ENCODE measurements at regions not wholly inside any gene's neighbourhood (a gene's known extent, or its start where the extent isn't known, plus 50 kb on each side); places are given as distances from the start of the nearest gene placed in this dataset.

DNA sequence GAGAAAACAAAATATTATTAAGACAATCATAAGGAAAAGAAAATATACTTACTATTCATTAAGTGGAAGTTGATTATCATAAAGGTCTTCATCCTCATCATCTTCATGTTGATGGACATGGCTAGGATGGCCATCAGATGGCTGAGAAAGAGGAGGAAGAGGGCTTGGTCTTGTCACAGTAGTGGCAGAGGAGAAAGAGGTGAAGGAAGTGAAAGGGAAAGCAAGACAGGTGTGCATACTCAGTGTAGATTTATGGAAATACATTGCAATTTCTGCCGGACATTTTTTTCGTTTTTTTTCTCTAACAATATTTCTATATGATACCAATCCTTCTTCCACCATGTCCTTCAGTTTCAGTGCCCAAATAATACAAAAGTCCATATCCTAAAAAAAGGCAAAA, 1409.8 kb downstream of the PCDH7 start:
- TF ChIP-seq EP300 (IDR thresholded peaks at IDR 0.05) (no peak), POLR2A (IDR thresholded peaks at IDR 0.05; ENCODE audit: low read depth) (no peak), POLR2AphosphoS5 (IDR thresholded peaks at IDR 0.05) (no peak)
- TF ChIP-seq, protein P1, sequence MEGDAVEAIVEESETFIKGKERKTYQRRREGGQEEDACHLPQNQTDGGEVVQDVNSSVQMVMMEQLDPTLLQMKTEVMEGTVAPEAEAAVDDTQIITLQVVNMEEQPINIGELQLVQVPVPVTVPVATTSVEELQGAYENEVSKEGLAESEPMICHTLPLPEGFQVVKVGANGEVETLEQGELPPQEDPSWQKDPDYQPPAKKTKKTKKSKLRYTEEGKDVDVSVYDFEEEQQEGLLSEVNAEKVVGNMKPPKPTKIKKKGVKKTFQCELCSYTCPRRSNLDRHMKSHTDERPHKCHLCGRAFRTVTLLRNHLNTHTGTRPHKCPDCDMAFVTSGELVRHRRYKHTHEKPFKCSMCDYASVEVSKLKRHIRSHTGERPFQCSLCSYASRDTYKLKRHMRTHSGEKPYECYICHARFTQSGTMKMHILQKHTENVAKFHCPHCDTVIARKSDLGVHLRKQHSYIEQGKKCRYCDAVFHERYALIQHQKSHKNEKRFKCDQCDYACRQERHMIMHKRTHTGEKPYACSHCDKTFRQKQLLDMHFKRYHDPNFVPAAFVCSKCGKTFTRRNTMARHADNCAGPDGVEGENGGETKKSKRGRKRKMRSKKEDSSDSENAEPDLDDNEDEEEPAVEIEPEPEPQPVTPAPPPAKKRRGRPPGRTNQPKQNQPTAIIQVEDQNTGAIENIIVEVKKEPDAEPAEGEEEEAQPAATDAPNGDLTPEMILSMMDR (IDR thresholded peaks at IDR 0.05): no peak
